HG03159 (cell line): ENCODE measurements at regions not wholly inside any gene's neighbourhood (a gene's known extent, or its start where the extent isn't known, plus 50 kb on each side); places are given as distances from the start of the nearest gene placed in this dataset.
A peak's percentile ranks its signal among the peaks of the same experiment; 100 is the strongest.
"Not testable (repeated sequence)": the region's sequence is repeated elsewhere in the genome, so short reads cannot be mapped to it uniquely, and the experiment has no call there.

ENCODE experiments used
- ATAC-seq: cut with Tn5 transposase; IDR thresholded peaks from one replicate; pipeline ENCODE4 v1.9.1; 2021; ENCODE audit warnings: mild to moderate bottlenecking, moderate library complexity; ENCODE audit not compliant: unreplicated experiment

- no peak for ATAC-seq
Observed at GRCh38 chr12:87196321-87196720, 832.9 kb downstream of the C12orf50 start.

GRCh38 chr12:87194389-87194788 is 834.8 kb downstream of the C12orf50 start:
- not testable (repeated sequence) for ATAC-seq

GRCh38 chr12:87185367-87185766 is 843.8 kb downstream of the C12orf50 start:
- no peak for ATAC-seq

DNA sequence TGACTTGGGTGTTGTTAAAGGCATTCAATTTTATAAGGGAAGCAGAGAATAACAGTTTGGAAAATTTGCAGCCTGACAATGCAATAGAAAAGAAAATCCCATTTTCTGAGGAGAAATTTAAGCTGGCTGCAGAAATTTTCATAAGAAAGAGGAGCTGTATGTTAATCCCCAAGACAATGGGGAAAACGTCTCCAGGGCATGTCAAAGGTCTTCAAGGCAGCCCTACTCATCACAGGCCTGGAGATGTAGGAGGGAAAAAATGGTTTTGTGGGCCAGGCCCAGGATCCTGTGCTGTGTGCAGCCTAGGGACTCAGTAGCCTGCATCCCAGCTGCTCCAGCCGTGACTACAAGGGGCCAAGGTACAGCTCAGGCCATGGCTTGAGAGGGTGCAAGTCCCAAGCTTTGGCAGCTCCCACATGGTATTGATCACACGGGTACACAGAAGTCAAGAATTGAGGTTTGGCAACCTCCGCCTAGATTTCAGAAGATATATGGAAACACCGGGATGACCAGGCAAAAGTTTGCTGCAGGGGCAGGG is 846.4 kb downstream of the C12orf50 start:
- ATAC-seq = no peak

DNA sequence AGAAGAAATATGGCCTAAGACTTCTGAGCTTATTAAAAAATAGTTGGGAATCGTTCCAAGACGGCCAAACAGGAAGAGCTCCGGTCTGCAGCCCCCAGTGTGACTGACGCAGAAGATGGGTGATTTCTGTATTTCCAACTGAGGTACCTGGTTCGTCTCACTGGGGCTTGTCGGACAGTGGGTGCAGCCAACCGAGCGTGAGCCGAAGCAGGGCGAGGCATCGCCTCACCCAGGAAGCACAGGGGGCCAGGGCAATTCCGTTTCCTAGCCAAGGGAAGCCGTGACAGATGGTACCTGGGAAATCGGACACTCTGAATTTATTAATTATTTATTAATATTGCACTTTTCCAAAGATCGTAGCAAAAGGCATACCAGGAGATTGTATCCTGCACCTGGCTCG is 857.8 kb downstream of the C12orf50 start:
- ATAC-seq = no peak

- no peak for ATAC-seq
Observed at GRCh38 chr12:87169010-87169409, 860.2 kb downstream of the C12orf50 start.

DNA sequence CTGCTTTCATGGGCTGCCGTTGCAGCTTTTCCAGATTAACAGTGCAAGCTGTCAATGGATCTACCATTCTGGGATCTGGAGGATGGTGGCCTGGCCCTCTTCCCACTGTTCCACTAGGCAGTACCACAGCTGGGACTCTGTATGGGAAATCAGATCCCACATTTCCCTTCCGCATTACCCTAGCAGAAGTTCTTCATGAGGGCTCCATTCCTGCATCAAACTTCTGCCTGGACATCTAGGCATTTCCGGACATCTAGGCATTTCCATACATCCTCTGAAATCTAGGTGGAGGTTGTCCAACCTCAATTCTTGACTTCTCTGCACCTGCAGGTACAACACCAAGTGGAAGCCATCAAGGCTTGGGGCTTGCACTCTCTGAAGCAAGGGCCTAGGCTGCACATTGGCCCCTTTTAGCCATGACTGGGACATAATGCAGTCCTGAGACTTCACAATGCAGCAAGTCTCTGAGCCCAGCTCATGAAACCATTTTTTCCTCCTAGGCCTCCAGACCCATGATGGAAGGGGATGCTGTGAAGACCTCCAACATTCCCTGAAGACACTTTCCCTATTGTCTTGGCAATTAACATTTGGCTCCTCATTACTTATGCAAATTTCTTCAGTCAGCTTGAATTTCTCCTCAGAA is 863.3 kb downstream of the C12orf50 start:
- no peak for ATAC-seq

- no peak for ATAC-seq
Observed at GRCh38 chr12:87163122-87163521, 866.1 kb downstream of the C12orf50 start.

DNA sequence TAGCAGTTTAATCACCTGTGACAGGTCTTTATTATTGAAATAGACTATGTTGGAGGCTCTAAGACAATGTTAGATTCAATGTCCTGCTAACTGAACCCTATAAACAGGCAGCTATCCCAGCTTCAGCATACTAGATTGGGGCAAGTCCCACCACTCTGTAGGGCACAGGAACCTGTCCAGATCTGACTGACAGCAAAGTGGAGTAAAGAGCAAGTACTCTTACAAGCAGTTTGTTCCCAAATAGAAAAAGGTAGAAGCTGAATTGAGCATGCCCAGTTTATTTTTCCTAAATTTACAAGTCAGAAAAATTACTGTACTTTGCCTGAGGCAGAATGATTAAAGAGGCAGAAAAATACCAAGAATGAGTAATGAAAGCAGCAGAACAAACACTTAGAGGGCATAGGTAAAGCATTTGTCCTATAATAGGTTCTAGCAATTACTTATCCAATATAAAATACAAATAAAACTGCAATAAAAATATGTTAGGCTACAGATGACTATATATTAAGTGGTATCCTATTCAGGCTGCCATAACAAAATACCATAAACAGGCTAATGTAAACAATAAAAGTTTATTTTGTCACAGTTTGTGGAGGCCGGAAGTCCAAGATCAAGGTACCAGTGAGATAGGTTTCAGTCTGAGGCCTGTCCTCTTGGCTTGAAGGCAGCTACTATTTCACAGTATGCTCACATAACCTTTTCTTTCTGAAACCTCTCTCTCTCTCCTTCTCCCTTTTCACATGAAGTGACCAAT is 868.2 kb downstream of the C12orf50 start:
- no peak for ATAC-seq

GRCh38 chr12:87157791-87158190 is 871.4 kb downstream of the C12orf50 start:
- ATAC-seq = no peak

GRCh38 chr12:87155621-87156020 is 873.6 kb downstream of the C12orf50 start:
- no peak for ATAC-seq

DNA sequence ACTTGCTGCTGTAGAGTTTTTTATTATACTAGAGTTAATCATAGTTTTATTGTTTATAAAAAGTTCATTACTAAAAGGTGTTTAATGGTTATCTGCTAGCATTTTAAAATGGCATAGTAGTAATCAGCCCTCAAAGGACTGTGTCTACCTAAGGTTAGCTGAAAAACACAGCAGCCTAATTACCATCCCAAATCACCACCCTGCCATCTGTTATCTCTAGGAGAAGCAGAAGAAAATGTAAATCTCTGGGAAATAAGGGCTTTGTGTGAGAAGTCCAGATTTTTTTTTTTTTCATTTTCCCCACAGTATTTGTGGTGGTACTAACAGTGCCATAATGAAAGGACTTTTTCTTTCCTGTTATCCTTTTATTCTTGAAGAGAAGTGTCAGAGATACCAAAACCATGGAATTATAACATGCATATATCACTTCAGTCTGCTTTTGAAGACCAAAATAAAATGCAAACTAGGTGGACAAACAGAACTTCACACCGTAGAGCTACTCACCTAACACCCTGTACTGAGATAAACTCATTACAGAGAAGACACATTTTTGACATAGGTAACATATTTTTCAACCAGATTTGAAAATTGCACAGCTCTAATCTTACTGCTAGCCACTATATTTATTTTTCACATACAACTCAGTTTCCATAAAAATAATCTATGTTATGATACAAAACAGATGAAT is 876.2 kb downstream of the C12orf50 start:
- no peak for ATAC-seq

DNA sequence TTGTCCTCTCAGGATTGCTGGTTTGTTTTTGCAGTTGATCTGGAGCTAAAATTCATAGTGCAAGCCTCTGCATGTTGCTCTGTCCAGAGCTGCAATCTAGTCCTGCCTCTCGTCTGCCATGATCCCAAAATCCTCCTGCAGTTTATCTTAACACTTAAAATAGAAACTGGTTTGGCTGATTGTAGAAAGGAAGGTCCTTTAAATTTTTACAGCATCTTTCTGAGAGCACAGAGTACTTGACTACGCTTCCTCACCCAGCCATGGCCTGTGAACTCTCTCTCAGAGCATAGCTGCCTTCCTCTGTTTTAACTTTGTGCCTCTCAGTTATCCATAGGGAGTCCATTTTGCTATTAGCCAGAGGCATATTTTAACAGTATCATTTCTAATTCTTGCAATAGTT is 877.1 kb downstream of the C12orf50 start:
- no peak for ATAC-seq

GRCh38 chr12:87150969-87151662 is 878.1 kb downstream of the C12orf50 start:
- peak; percentile 70 for ATAC-seq

DNA sequence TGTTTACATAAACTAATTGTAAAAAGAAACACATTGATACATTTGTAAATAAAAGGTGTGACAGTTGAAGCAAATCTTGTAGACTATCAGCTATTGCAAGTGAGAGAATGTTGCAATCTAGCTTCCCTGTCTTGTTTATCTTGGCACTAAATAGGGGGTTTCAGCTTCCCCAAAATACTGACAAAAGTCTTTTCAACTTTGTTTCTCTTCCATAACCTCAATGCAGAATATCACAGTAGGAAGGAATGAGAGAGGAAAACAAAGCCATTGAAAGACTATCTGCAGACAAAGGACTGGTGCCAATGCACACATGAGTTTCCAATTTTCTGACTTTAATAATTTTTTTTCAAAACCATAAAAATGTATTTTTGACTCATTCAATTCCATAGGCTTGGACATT is 886.2 kb upstream of the MGAT4C start:
- ATAC-seq = no peak

DNA sequence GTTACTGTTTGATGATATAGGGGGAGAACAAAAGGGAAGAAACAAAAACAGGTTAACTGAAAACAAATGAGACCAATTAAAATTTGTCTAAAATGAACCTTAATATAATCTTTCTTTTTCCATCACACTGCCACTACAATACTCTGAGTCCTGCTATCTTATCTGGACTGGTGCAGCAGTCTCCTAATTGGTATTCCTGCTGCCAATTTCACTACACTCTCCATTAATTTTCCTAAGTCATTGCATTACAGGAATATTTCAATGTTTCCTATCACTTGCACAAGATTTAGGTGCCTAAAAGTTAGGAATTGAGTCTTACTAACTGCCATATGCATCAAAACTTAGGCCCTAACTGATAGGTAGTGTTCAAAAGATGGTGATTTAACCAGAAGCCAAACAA is 884.9 kb upstream of the MGAT4C start:
- ATAC-seq = no peak

DNA sequence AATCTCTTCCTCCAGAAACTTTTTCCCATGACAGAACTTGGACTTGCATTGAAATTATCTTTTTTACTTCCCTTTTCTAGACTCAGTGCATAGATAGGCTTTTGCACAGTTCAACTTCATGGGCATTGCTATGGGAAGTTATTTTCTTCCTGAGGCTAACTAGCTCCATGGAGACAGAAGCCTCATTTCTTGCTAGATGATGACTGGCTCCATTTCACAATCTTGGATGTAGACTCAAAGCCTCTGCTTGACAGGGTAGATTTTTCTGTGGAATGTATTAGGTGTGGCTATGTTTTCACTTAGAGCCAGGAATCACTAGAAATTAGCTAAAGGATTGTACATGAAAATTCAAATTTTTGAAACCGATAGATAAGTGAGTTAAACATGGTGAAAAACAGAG is 884.1 kb upstream of the MGAT4C start:
- ATAC-seq = no peak

GRCh38 chr12:87137220-87137619 is 881.0 kb upstream of the MGAT4C start:
- ATAC-seq = no peak

- ATAC-seq = no peak
Observed at GRCh38 chr12:87136330-87136976, 880.3 kb upstream of the MGAT4C start.

DNA sequence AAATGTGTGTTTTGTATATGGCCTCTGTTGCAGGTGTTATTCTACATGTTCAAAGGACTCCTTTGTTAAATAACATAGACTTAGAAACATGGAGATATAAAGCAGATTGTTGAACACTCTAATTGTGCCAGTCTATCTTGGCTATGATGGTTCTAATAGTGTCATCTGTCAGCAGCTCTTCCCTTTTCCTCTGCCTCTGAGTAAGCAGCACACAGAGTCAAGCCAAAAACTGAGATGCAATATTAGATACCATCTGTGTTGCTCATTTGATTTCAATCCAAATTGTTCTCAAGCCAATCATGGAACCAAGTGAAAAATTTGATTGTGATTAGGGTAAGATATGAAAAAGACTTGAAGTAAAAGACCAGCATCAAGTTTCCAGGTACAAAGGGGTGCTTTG is 871.1 kb upstream of the MGAT4C start:
- ATAC-seq = no peak

GRCh38 chr12:87121896-87122295 is 865.7 kb upstream of the MGAT4C start:
- ATAC-seq = no peak
